DND-41 (cell line): ENCODE measurements at regions not wholly inside any gene's neighbourhood (a gene's known extent, or its start where the extent isn't known, plus 50 kb on each side); places are given as distances from the start of the nearest gene placed in this dataset.

Experiments
- ATAC-seq: fragments of 200-7000 bp; cut with Tn5 transposase; 3 replicates; pipeline ENCODE4 v1.9.1; 2021; ENCODE audit warnings: low read depth; ENCODE audit not compliant: insufficient read depth
- DNase-seq: peaks from one replicate; pipeline ENCODE4 v3.0.0-alpha.2; 2020
- H2AFZ ChIP-seq: 2 replicates; pipeline ENCODE4 v1.6.0; 2012; ENCODE audit warnings: low read depth, low read length
- H3K27ac ChIP-seq: 2 replicates; pipeline ENCODE4 v1.5.1; 2012; ENCODE audit warnings: low read length, inconsistent platforms
- H3K27me3 ChIP-seq: fragments of 200-600 bp; sonication (generic); 2 replicates; pipeline ENCODE4 v1.6.0; 2012; ENCODE audit warnings: low read length, mild to moderate bottlenecking, inconsistent platforms; ENCODE audit not compliant: insufficient read depth, poor library complexity
- H3K36me3 ChIP-seq: 2 replicates; pipeline ENCODE4 v1.5.1; 2012; ENCODE audit warnings: low read length, inconsistent platforms; ENCODE audit not compliant: insufficient read depth
- H3K4me1 ChIP-seq: 2 replicates; pipeline ENCODE4 v1.5.1; 2012; ENCODE audit warnings: mild to moderate bottlenecking, low read length; ENCODE audit not compliant: insufficient read depth
- H3K4me2 ChIP-seq: 2 replicates; pipeline ENCODE4 v1.6.0; 2012; ENCODE audit warnings: mild to moderate bottlenecking, moderate library complexity, low read length, inconsistent platforms; ENCODE audit not compliant: insufficient read depth
- H3K4me3 ChIP-seq, 2 experiments: fragments of 200-600 bp in 1 of 2; shearing (Covaris generic) in 1 of 2; 2 replicates each; pipeline ENCODE4 v1.5.1; 2012 to 2016; ENCODE audit warnings: inconsistent platforms in 2 of 2, low read length in 2 of 2, mild to moderate bottlenecking in 2 of 2, low read depth in 1 of 2, moderate library complexity in 1 of 2
- H3K79me2 ChIP-seq: 2 replicates; pipeline ENCODE4 v1.6.0; 2012; ENCODE audit warnings: low read length, inconsistent platforms; ENCODE audit not compliant: insufficient read depth
- H3K9ac ChIP-seq: 2 replicates; pipeline ENCODE4 v1.6.0; 2012; ENCODE audit warnings: low read depth, mild to moderate bottlenecking, inconsistent platforms, low read length, moderate library complexity
- H3K9me3 ChIP-seq: 2 replicates; pipeline ENCODE4 v1.5.1; 2012; ENCODE audit warnings: low read length, moderate library complexity, mild to moderate bottlenecking, inconsistent platforms; ENCODE audit not compliant: insufficient read depth, severe bottlenecking
- H4K20me1 ChIP-seq: 2 replicates; pipeline ENCODE4 v1.6.0; 2012; ENCODE audit warnings: low read length; ENCODE audit not compliant: insufficient read depth
- EZH2 ChIP-seq: IDR thresholded peaks from 3 replicates; pipeline ENCODE4 v1.6.1; 2012; ENCODE audit warnings: borderline replicate concordance, low read depth, mild to moderate bottlenecking, moderate library complexity, low read length, inconsistent platforms; ENCODE audit not compliant: severe bottlenecking
- TF ChIP-seq, protein P1 (sequence below): IDR thresholded peaks from 2 replicates; pipeline ENCODE4 v1.5.1; 2012; ENCODE audit warnings: borderline replicate concordance, low read length, moderate library complexity, mild to moderate bottlenecking; ENCODE audit not compliant: poor library complexity, severe bottlenecking; ENCODE audit errors: extremely low read depth

DNA sequence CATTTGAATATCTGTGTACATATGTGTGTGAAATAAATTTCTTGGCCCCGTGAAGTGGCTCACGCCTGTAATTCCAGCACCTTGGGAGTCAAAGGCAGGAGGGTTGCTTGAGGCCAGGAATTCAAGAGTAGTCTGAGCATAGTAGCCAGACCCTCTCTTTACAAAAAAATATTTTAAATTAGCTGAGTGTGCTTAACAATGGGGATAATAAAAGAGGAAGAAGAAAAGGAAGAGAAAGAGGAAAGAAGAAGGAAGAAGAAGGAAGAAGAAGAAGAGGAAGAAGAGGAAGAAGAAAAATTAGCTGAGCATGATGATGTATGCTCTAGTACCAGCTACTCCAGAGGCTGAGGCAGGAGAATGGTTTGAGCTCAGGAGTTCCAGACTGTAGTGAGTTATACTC lies 52.1 kb upstream of the XPO1 start:
- Histone ChIP-seq H3K9me3 (no peaks in the 10 kb centered on the region), H3K9ac (no peak overlapping the region), H3K79me2 (no peaks in the 10 kb centered on the region), H3K4me1 (no peaks in the 10 kb centered on the region), H3K27ac (no peak overlapping the region), H2AFZ (no peak overlapping the region), H3K27me3 (no peaks in the 10 kb centered on the region), H3K4me2 (no peak overlapping the region), H4K20me1 (no peaks in the 10 kb centered on the region), H3K4me3 (no peak overlapping the region), H3K36me3 (no peaks in the 10 kb centered on the region)
- no peak for DNase-seq
- no peak for ATAC-seq
- no peak for TF ChIP-seq EZH2
- TF ChIP-seq, protein P1, sequence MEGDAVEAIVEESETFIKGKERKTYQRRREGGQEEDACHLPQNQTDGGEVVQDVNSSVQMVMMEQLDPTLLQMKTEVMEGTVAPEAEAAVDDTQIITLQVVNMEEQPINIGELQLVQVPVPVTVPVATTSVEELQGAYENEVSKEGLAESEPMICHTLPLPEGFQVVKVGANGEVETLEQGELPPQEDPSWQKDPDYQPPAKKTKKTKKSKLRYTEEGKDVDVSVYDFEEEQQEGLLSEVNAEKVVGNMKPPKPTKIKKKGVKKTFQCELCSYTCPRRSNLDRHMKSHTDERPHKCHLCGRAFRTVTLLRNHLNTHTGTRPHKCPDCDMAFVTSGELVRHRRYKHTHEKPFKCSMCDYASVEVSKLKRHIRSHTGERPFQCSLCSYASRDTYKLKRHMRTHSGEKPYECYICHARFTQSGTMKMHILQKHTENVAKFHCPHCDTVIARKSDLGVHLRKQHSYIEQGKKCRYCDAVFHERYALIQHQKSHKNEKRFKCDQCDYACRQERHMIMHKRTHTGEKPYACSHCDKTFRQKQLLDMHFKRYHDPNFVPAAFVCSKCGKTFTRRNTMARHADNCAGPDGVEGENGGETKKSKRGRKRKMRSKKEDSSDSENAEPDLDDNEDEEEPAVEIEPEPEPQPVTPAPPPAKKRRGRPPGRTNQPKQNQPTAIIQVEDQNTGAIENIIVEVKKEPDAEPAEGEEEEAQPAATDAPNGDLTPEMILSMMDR: no peak

DNA sequence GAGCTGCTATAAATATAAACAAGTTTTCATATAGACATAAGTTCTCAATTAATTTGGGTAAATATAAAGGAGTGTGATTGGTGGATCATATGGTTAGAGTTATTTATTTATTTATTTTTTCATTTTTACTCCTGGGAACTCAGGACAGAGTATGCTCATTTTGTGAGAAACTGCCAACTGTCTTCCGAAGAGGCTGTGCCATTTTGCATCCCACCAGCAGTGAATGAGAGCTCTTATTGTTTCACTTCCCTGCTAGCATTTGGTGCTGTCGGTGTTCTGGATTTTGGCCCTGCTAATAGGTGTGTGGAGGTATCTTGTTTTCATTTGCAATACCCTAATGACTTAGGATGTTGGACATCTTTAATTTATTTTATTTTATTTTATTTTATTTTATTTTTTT lies 50.4 kb upstream of the XPO1 start:
- H3K27me3 ChIP-seq: no peaks in the 10 kb centered on the region
- no peaks in the 10 kb centered on the region for H4K20me1 ChIP-seq
- no peaks in the 10 kb centered on the region for H3K9me3 ChIP-seq
- no peak overlapping the region for H3K4me3 ChIP-seq
- no peak for TF ChIP-seq EZH2
- no peaks in the 10 kb centered on the region for H3K79me2 ChIP-seq
- ATAC-seq (no peak), DNase-seq (no peak)
- no peak overlapping the region for H2AFZ ChIP-seq
- H3K4me2 ChIP-seq: no peak overlapping the region
- H3K9ac ChIP-seq: no peak overlapping the region
- H3K27ac ChIP-seq: no peak overlapping the region
- H3K4me1 ChIP-seq: no peaks in the 10 kb centered on the region
- H3K36me3 ChIP-seq: no peaks in the 10 kb centered on the region
